NCI-H446 (cell line): ENCODE measurements at regions not wholly inside any gene's neighbourhood (a gene's known extent, or its start where the extent isn't known, plus 50 kb on each side); places are given as distances from the start of the nearest gene placed in this dataset.
A peak's percentile ranks its signal among the peaks of the same experiment; 100 is the strongest.
"Not testable (repeated sequence)": the region's sequence is repeated elsewhere in the genome, so short reads cannot be mapped to it uniquely, and the experiment has no call there.

ENCODE experiments used
- DNase-seq, 2 experiments: peaks; one replicate each; lab custom pipeline; 2025; lab: John Stamatoyannopoulos, UW

- DNase-seq = no peak
Measured at GRCh38 chr6:94698773-94699172, 878.6 kb upstream of the MANEA start.

DNA sequence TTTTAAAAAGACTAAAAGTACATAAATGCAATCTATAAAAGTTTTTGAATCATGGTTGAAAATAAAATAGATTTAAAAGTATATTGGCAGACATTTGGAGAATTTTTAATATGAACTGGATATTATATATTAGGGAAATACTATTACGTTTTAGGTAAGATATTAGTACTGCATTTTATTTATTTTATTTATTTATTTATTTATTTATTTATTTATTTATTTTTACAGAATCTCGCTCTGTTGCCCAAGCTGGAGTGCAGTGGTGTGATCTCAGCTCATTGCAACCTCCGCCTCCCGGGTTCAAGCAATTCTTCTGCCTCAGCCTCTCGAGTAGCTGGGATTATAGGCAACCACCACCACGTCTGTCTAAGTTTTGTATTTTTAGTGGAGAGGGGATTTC lies 890.1 kb upstream of the MANEA start:
- DNase-seq = not testable (repeated sequence)

DNA sequence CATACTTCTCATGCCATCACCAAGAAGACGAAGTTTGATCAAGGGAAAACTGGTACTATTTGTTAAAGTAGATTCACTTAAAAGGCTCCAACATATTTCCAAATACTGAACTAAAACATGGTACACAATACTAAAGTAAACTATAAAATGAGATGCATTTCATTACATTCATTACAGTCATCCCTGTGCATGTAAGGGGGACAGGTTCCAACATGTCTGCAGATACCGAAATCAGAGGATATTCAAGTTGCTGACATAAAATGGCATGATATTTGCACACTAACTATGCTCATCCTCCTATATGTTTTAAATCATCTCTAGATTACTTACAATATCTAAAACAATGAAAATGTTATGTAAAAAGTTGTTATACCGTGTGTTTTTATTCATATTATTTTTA lies 893.9 kb upstream of the MANEA start:
- no peak for DNase-seq

DNA sequence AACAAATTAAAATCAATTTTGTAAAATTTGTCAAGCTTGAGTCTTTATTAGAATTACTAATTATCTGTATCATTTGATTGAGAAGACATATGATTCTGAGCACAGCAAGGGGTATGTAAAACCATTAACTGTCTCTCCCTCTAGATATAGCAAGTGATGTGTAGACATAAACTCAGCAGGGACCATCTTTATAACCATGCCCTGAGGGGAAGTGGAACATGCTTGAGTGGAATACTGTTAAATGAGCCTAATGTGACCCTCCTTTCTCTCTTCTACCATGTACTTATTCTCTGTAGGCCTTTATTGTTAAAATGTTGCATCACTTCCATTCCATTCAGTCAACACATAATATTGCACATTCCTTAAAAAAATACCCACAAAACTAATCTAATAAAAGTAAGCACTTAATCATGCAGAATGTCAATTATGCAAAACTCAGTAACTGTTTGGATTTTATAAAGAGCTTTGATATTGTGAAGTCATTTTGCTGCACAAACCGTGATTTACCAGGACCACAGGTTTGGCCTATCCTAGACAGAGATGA lies 896.6 kb upstream of the MANEA start:
- DNase-seq = no peak

DNA sequence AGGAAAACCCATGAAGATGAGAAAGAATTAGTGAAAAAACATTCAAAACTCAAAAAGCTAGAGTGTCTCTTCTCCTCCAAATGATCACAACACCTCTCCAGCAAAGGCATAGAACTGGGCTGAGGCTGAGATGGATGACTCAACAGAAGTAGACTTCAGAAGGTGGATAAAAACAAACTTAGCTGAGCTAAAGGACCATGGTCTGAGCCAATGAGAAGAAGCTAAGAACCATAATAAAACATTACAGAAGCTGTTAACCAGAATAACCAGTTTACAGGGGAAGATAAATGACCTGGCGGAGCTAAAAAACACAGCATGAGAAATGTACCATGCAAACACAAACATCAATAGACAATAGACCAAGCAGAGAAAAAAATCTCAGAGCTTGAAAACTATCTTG lies 904.1 kb upstream of the MANEA start:
- DNase-seq = no peak

DNA sequence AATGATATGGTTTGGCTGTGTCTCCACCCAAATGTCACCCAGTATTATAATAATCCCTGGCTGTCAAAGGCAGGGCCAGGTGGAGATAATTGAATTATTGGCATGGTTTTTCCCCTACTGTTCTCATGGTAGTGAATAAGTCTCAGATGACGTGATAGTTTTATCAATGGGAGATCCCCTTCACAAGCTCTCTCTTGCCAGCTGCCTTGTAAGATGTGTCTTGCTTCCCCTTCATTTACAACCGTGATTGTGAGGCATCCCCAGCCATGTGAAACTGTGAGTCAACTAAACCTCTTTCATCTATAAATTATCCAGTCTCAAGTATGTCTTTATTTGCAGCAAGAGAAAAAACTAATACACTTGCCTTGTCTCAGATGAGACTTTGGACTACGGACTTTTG lies 907.3 kb upstream of the MANEA start:
- no peak for DNase-seq

- DNase-seq = no peak
Measured at GRCh38 chr6:94668876-94669275, 908.5 kb upstream of the MANEA start.

- DNase-seq = no peak
Measured at GRCh38 chr6:94658929-94659328, 918.4 kb upstream of the MANEA start.

DNA sequence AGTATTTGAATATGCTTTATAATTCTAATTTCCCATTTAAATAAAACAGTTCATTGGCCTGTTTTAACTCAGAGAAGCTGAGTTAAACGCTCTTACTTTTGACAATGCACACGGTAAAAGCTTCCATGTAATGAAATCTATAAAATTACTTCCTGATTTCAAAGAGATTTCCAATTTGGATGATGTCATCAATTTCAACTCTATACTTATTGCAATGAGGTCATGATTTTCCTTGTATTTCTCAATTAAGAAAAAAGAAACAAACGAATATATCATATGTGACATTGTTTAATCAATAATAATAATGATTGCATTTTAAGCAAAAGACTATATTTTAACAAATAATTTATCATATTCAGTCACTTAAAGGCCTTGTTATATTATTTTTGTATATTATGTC lies 926.1 kb upstream of the MANEA start:
- DNase-seq = no peak

DNA sequence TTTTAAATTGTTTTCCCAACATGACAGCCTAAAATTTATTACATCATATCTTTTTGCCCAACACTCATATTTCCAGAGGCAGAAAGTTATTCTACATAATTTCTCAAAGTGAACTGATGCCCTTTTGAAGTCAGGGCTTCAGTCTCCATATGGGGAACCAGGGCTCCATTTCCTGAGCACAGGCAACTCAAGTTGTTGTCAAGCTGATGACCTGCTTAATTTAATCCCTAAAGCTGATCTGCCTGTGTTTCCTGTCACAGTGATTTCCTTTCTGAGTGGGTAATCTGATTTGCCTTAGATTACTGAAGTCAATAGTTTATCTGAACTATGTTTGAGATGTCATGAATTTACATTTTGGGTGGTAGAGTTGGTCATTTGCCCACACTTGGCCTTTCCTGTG lies 932.1 kb upstream of the MANEA start:
- DNase-seq = no peak

GRCh38 chr6:94639564-94639963 lies 937.8 kb upstream of the MANEA start:
- DNase-seq = no peak

GRCh38 chr6:94636780-94637385 lies 940.5 kb upstream of the MANEA start:
- DNase-seq = peak; percentile 6 to 53

DNA sequence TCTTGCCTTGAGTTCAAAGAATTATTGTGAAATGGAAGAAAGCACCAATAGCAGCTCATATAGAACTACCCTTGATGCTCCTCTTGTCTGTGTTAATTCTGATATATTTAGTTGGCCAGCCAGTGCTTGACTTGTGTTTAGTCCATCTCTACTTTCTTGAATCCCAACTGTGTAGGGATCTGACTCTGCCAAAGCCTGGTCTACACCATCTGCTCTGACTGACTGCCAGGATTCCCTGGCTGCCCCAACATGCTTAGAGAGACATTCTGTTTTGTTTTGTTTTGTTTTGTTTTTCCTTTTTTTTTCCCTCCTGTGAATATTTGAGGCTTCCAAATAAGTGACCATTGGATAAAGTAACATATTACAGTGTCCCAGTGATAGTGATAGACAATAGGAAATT lies 953.7 kb upstream of the MANEA start:
- DNase-seq = peak; percentile 84 to 89

DNA sequence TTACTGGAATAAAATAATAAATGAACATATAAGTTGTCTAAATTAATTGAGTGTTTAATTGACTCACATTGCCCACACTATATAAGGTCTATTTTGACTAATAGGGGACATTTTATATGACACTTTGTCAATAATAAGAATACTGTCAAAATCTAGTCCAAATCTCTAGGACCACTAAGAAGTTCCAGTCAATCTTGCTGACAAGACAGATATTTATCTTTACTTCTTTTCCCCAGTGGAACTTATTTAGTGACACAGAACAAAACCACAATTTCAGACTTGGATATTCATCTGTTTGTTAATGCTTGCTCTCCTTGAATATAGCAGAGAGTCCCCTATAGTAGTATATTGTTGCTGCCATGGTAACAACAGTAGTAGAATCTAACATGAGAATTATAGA lies 954.6 kb upstream of the MANEA start:
- no peak for DNase-seq

DNA sequence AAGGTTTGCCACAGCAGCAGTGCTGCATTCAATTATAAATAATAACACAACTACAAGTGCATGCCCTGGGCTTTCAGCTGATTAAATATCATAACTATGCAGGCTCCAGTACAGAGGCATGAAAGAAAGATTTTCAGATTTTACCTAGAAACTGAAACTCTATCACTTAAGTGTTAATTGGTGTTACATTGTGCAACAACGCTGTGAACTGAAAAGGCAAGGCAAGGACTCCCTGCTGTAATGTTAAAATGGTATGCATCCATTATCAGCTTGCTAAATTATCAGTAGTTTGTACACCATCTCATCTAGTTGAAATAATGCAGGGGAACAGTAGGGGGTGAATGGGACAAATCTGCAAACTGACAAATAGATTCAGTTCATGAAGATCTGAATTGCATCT lies 976.7 kb upstream of the MANEA start:
- no peak for DNase-seq

DNA sequence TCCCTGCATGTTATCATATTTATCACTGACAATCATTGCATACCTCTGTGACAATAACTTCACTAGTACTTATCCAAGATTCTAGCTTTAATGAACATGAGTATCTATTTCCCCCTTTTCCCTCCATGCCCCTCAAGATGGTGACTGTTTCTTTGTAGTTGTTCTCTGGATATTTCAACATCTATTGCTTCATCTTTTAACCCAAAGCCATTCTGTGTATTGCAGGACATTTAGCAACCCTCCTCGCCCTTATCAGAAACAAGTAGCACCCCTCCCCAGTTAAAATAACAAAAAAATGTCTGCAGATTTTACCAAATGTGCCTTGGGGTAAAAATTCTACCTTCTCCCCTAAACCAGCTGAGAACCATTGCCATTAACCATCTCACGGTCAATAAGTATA lies 979.8 kb upstream of the MANEA start:
- no peak for DNase-seq

GRCh38 chr6:94590416-94590815 lies 986.9 kb upstream of the MANEA start:
- no peak for DNase-seq

DNA sequence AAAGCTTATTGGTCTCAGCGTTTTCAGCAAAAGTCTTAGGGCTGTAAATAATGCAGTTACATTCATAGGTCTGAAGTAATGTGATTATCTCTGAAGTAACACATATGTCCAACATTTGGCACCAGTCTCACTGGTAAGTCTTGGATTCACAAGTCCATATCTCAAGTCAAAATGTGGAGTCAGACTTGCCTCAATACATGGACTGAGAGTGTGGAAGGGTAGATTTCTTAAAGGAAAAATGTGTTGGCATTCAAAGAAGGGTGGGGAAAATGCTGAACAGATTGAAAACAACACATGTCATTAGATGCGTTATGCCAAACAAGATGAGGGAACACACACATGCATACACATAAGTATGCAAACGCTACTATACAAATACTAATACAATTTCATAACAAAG lies 989.0 kb upstream of the MANEA start:
- peak in 1 of 2 experiments; percentile 17 for DNase-seq

- DNase-seq = peak; percentile 1 to 69
Measured at GRCh38 chr6:94584211-94584610, 993.1 kb upstream of the MANEA start.

- DNase-seq = no peak
Measured at GRCh38 chr6:94570581-94570980, 1006.8 kb upstream of the MANEA start.

GRCh38 chr6:94562846-94563245 lies 1014.5 kb upstream of the MANEA start:
- DNase-seq = no peak

DNA sequence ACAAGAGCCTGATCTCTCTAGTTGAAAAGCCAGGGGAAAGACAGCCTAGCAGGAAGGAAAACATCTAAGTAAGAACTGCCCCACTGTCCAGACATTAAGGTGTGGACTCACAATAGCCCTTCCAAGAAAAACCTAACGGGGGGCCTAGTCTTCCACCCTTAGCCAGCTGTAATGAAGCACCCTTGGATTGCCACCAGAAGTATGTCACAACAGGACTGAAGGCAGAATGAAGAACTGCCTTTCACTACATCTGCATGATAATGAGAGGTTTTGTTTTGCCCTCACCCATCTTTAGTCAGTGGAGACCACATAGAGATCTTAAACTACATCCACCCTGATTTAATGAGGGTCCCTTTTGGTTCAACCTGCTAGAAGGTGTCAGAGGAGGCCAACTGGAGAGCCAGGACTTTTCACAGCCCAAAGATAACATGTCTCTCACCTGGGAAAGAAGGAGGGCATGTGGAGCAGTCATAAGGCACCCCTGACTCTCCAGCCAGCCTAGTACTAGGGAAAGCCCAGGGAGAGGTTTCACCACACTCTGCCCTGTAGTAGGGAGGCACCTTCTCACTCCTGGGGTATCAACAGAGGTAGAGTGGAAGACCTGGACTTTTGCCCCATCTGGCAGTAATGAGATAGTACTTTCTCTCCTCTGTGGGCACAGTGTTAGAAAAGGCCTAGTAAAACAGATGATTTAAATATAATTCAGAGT lies 1017.4 kb upstream of the MANEA start:
- no peak for DNase-seq

DNA sequence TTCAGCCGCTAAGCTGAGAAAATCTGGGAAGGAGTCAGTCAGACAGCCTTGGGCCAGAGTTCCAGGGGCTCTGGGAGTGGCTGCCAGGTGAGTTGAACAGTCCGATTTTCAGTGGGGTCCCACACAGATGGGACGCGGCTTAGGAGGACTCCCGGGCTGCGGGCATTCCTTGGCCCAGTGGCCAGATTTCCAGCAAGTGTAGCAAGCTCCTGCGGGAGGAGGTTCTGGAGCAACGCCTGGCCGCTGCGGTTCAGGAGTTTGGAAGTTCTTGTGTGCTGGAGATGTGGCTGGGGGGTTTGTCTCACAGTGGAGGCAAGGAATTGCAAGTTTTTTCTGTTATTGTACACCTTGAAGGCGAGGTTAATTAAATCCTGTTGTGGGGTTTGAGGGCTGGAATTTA lies 1020.1 kb upstream of the MANEA start:
- DNase-seq = not testable (repeated sequence)

GRCh38 chr6:94548201-94548600 lies 1029.1 kb upstream of the MANEA start:
- DNase-seq = no peak
